ENCODE measurements at regions not wholly inside any gene's neighbourhood (a gene's known extent, or its start where the extent isn't known, plus 50 kb on each side); places are given as distances from the start of the nearest gene placed in this dataset.
A peak's percentile ranks its signal among the peaks of the same experiment; 100 is the strongest.

DNA sequence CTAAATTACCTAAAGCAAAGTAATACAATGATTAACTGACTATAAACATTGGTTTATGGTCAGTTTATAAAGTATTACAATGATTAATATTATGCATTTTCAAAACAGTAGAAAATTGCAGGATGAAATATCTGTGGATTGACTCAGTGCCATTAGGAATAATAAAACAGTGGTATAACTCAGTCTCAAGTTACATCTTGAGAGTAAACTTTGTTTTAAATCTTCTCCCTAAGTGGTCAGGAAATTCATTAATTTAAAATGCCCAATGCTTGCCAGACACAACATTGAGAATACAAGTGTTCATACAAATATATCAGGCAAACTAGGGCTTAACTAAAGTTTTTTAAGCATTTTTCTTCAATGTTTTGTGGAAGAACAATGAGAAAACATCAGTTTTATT is 257.8 kb downstream of the ETV1 start:
- Histone ChIP-seq H3K36me3 (no peaks in the 10 kb centered on the region), H3K4me1 (no peaks in the 10 kb centered on the region), H3K27ac (no peak overlapping the region), H3K9me3 (no peaks in the 10 kb centered on the region), H3K27me3 (no peaks in the 10 kb centered on the region), H3K4me3 (no peak overlapping the region)
- TF ChIP-seq, protein P1, sequence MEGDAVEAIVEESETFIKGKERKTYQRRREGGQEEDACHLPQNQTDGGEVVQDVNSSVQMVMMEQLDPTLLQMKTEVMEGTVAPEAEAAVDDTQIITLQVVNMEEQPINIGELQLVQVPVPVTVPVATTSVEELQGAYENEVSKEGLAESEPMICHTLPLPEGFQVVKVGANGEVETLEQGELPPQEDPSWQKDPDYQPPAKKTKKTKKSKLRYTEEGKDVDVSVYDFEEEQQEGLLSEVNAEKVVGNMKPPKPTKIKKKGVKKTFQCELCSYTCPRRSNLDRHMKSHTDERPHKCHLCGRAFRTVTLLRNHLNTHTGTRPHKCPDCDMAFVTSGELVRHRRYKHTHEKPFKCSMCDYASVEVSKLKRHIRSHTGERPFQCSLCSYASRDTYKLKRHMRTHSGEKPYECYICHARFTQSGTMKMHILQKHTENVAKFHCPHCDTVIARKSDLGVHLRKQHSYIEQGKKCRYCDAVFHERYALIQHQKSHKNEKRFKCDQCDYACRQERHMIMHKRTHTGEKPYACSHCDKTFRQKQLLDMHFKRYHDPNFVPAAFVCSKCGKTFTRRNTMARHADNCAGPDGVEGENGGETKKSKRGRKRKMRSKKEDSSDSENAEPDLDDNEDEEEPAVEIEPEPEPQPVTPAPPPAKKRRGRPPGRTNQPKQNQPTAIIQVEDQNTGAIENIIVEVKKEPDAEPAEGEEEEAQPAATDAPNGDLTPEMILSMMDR (IDR thresholded peaks at IDR 0.05): no peak
- FAIRE-seq (no peak), DNase-seq (no peak), ATAC-seq (no peak)
- intact Hi-C loops (cut with DNase I): no loop called here

DNA sequence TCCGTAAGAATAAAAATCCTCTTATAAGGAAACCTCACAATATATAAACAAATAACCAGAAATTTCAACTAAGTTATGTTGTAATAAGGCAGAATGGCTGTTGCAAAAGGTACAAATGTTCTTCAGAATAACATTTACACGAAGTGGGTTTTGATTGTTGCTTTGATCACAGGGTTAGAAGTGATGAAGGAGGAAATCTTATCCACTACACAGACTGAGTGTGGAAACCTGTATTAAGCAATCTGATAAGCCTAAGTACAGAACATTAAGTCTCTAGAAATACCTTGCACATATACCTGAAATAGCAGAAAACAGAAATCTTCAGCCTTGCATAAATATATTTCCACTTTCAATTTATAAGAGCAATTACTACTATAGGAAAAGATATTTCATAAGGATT is 251.9 kb downstream of the ETV1 start:
- no peaks in the 10 kb centered on the region for H3K9me3 ChIP-seq
- H3K4me1 ChIP-seq: no peaks in the 10 kb centered on the region
- no peaks in the 10 kb centered on the region for H3K36me3 ChIP-seq
- H3K27me3 ChIP-seq: no peaks in the 10 kb centered on the region
- no peak for FAIRE-seq
- H3K4me3 ChIP-seq: no peak overlapping the region
- DNase-seq: no peak
- TF ChIP-seq, protein P1 (IDR thresholded peaks at IDR 0.05): no peak
- intact Hi-C loops (cut with DNase I): no loop called here
- H3K27ac ChIP-seq: no peak overlapping the region
- 38 to 40% methylated on average over 2 of the region's 2 CpGs for WGBS, 2 donors
- no peak for ATAC-seq

DNA sequence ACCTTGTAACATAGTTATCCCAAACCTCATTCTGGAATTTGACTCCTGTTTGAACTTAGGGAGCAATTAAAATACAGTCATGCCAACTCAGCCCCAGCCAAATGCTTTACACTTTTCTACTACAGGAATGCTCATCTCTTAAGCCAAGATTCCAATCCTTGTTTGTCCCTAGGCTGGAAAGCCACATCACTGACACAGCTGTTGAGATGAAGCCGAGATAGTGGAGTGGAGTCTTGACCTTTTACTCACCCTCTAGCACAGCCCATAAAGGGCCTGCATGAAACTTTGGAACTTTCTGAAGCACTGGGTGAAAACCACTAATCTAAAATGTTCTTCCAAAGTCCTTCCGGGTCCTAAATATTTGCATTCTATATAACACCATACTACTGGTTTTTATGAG is 247.3 kb downstream of the ETV1 start:
- Histone ChIP-seq H3K4me3 (no peak overlapping the region), H3K9me3 (no peaks in the 10 kb centered on the region), H3K36me3 (no peaks in the 10 kb centered on the region), H3K27me3 (no peaks in the 10 kb centered on the region), H3K4me1 (no peaks in the 10 kb centered on the region), H3K27ac (no peak overlapping the region)
- FAIRE-seq (no peak), DNase-seq (no peak), ATAC-seq (peak in 2 of 4 donors; percentile 29 to 36)
- 60 to 78% methylated on average over 2 of the region's 2 CpGs for WGBS, 2 donors
- intact Hi-C loops (cut with DNase I): no loop called here
- TF ChIP-seq, protein P1 (IDR thresholded peaks at IDR 0.05): no peak

DNA sequence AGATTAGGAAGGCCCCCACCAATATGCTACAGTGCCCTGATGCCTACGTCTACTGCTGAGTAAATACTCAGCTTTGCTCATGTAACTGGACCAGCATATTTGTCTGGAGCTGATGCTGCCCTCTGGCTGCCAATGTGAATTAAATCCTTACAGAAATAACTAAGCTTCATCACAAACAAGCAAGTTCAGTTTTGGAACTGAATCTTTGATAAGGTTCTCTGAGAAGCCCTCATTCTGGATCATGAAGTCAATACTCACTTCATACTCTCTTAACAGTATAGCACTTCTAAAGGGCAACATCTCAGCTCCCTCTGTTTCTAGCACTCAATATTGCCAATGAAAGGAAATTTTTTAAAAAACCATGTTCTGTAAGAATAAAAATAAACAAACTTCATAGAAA is 246.7 kb downstream of the ETV1 start:
- TF ChIP-seq, protein P1 (IDR thresholded peaks at IDR 0.05): peak in 1 of 4 donors; percentile 36
- no peak for FAIRE-seq

DNA sequence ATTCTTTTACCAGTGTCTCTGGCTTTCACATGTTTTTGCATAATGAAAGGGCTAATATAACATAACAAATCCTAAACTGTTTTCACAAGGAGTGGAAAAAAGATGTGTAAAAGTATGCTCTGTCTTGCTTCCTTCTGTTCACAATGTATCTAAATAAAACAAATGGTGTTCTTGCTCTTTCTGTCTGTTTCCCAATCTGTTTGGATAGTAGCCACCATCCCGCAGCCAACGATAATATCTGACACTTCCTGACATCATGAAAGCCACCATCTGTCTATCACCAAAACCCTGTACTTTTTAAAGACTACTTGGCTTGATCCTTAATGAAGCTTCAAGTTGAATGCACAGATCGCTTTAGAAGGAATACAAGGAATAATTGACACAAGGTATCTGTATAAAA is 246.2 kb downstream of the ETV1 start:
- ATAC-seq: no peak
- no peak for DNase-seq
- Histone ChIP-seq H3K4me1 (no peaks in the 10 kb centered on the region), H3K27ac (no peak overlapping the region), H3K9me3 (no peaks in the 10 kb centered on the region), H3K27me3 (no peaks in the 10 kb centered on the region), H3K4me3 (no peak overlapping the region), H3K36me3 (no peaks in the 10 kb centered on the region)
- FAIRE-seq: no peak
- intact Hi-C loops (cut with DNase I): no loop called here
- TF ChIP-seq, protein P1 (IDR thresholded peaks at IDR 0.05): no peak
- 27 to 32% methylated on average over 3 of the region's 3 CpGs for WGBS, 2 donors

More for the DNA sequence above, 246.7 kb downstream of the ETV1 start:
- peak in 3 of 6 donors; percentile 13 to 38 (median 17) for DNase-seq
- Histone ChIP-seq H3K36me3 (no peaks in the 10 kb centered on the region), H3K4me1 (no peaks in the 10 kb centered on the region), H3K4me3 (no peak overlapping the region), H3K27ac (no peak overlapping the region), H3K9me3 (no peaks in the 10 kb centered on the region), H3K27me3 (no peaks in the 10 kb centered on the region)
- intact Hi-C loops (cut with DNase I): no loop called here
- WGBS, 2 donors: 4 to 10% methylated on average over 1 of the region's 1 CpG
- ATAC-seq: peak; percentile 63 to 89 (median 87)
